Fibroblast of peridontal ligament (primary cell): ENCODE measurements at regions not wholly inside any gene's neighbourhood (a gene's known extent, or its start where the extent isn't known, plus 50 kb on each side); places are given as distances from the start of the nearest gene placed in this dataset.
"Not testable (repeated sequence)": the region's sequence is repeated elsewhere in the genome, so short reads cannot be mapped to it uniquely, and the experiment has no call there.

Experiments used
- DNase-seq: peaks from one replicate; pipeline ENCODE4 v3.0.0-alpha.2; 2010; ENCODE audit errors: extremely low read depth

GRCh38 chr12:80045594-80045993 lies 53.7 kb upstream of the OTOGL start:
- peak; percentile 48 for DNase-seq

GRCh38 chr12:80044694-80045046 lies 54.7 kb upstream of the OTOGL start:
- peak; percentile 94 for DNase-seq

- peak; percentile 78 for DNase-seq
Observed at GRCh38 chr12:80041692-80042091, 57.6 kb upstream of the OTOGL start.

GRCh38 chr12:80041071-80041470 lies 58.3 kb upstream of the OTOGL start:
- no peak for DNase-seq

GRCh38 chr12:80040075-80040738 lies 59.1 kb upstream of the OTOGL start:
- peak; percentile 90 for DNase-seq

- no peak for DNase-seq
Observed at GRCh38 chr12:80038062-80038560, 61.2 kb upstream of the OTOGL start.

- peak; percentile 91 for DNase-seq
Observed at GRCh38 chr12:80033448-80033847, 65.9 kb upstream of the OTOGL start.

- peak; percentile 59 for DNase-seq
Observed at GRCh38 chr12:80032946-80033345, 66.4 kb upstream of the OTOGL start.

- DNase-seq = no peak
Observed at GRCh38 chr12:80031229-80031628, 68.1 kb upstream of the OTOGL start.

- DNase-seq = no peak
Observed at GRCh38 chr12:80025638-80026037, 73.7 kb upstream of the OTOGL start.

- DNase-seq = no peak
Observed at GRCh38 chr12:80019691-80020090, 79.6 kb upstream of the OTOGL start.

- DNase-seq = peak; percentile 29
Observed at GRCh38 chr12:80018119-80018518, 81.2 kb upstream of the OTOGL start.

GRCh38 chr12:80017261-80017870 lies 82.0 kb upstream of the OTOGL start:
- peak; percentile 54 for DNase-seq

GRCh38 chr12:80016684-80017083 lies 81.8 kb upstream of the PPP1R12A start:
- no peak for DNase-seq

GRCh38 chr12:80015660-80016059 lies 80.8 kb upstream of the PPP1R12A start:
- DNase-seq = no peak

GRCh38 chr12:80003744-80004143 lies 68.8 kb upstream of the PPP1R12A start:
- not testable (repeated sequence) for DNase-seq

- DNase-seq = no peak
Observed at GRCh38 chr12:80001562-80001961, 66.7 kb upstream of the PPP1R12A start.

- no peak for DNase-seq
Observed at GRCh38 chr12:80000831-80001230, 65.9 kb upstream of the PPP1R12A start.

- DNase-seq = no peak
Observed at GRCh38 chr12:79998554-79998953, 63.7 kb upstream of the PPP1R12A start.

- DNase-seq = peak; percentile 71
Observed at GRCh38 chr12:79997096-79997791, 62.3 kb upstream of the PPP1R12A start.

- DNase-seq = not testable (repeated sequence)
Observed at GRCh38 chr12:79995385-79996084, 60.6 kb upstream of the PPP1R12A start.

- DNase-seq = no peak
Observed at GRCh38 chr12:79993106-79993862, 58.4 kb upstream of the PPP1R12A start.
